KMS-11 (cell line): ENCODE measurements at regions not wholly inside any gene's neighbourhood (a gene's known extent, or its start where the extent isn't known, plus 50 kb on each side); places are given as distances from the start of the nearest gene placed in this dataset.

Experiments used
- H2AFZ ChIP-seq: fragments of 200-600 bp; sonication (generic); 2 replicates; pipeline ENCODE4 v1.6.1; 2016; ENCODE audit warnings: antibody characterized with exemption, mixed run types, low read depth
- H3K27ac ChIP-seq: fragments of 200-600 bp; sonication (generic); 2 replicates; pipeline ENCODE4 v1.6.1; 2016; ENCODE audit warnings: mild to moderate bottlenecking, mixed run types
- H3K27me3 ChIP-seq: fragments of 200-600 bp; sonication (generic); 2 replicates; pipeline ENCODE4 v1.6.1; 2017; ENCODE audit warnings: mild to moderate bottlenecking, low read depth, mixed run types, moderate library complexity; ENCODE audit not compliant: insufficient read depth
- H3K36me3 ChIP-seq: fragments of 200-600 bp; sonication (generic); 2 replicates; pipeline ENCODE4 v1.6.1; 2017; ENCODE audit warnings: mild to moderate bottlenecking, mixed run types; ENCODE audit not compliant: insufficient read depth
- H3K4me1 ChIP-seq: fragments of 200-600 bp; sonication (generic); 2 replicates; pipeline ENCODE4 v1.6.1; 2016; ENCODE audit warnings: mild to moderate bottlenecking, low read depth, mixed run types; ENCODE audit not compliant: poor library complexity, severe bottlenecking
- H3K4me2 ChIP-seq: fragments of 200-600 bp; sonication (generic); 2 replicates; pipeline ENCODE4 v1.7.0; 2016; ENCODE audit warnings: mild to moderate bottlenecking, mixed run types
- H3K4me3 ChIP-seq: fragments of 200-600 bp; sonication (generic); IDR thresholded peaks from 2 replicates; pipeline ENCODE4 v1.6.1; 2017; ENCODE audit warnings: low read depth, low read length, mixed read lengths; ENCODE audit not compliant: insufficient read depth
- H3K79me2 ChIP-seq: fragments of 200-600 bp; sonication (generic); 2 replicates; pipeline ENCODE4 v1.6.1; 2016; ENCODE audit warnings: low read depth, mixed run types; ENCODE audit not compliant: insufficient read depth
- H3K9ac ChIP-seq: fragments of 200-600 bp; sonication (generic); 2 replicates; pipeline ENCODE4 v1.6.1; 2016; ENCODE audit warnings: mild to moderate bottlenecking, mixed run types
- H4K20me1 ChIP-seq: fragments of 200-600 bp; sonication (generic); 2 replicates; pipeline ENCODE4 v1.6.1; 2016; ENCODE audit warnings: mild to moderate bottlenecking, mixed run types; ENCODE audit not compliant: insufficient read depth
- TF ChIP-seq, protein P1 (sequence below): fragments of 200-600 bp; sonication (generic); conservative IDR thresholded peaks from 2 replicates; pipeline ENCODE4 v1.6.1; 2017; ENCODE audit warnings: low read depth, mild to moderate bottlenecking, antibody characterized with exemption, low read length, moderate library complexity, mixed read lengths

DNA sequence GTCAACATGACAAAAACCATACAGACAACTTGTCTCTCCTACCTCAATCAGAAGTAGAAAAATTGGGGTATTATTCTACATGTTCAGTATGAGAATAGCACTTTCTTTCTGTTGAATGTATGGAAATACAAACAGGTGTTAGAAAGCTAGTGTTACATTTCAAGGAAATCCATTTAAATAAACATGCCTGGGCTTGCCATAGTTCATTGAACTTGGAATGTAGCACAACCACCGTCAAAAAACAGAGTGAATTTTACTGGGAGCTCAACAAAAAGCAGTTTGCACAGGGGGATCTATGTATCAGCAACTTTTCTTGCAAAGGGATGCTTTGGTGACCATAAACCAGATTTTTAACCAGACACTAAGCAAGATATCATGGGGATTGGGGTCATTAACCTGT lies 307.9 kb upstream of the SMARCA2 start:
- no peaks in the 10 kb centered on the region for H3K27me3 ChIP-seq
- H3K9ac ChIP-seq: no peak overlapping the region
- TF ChIP-seq, protein P1, sequence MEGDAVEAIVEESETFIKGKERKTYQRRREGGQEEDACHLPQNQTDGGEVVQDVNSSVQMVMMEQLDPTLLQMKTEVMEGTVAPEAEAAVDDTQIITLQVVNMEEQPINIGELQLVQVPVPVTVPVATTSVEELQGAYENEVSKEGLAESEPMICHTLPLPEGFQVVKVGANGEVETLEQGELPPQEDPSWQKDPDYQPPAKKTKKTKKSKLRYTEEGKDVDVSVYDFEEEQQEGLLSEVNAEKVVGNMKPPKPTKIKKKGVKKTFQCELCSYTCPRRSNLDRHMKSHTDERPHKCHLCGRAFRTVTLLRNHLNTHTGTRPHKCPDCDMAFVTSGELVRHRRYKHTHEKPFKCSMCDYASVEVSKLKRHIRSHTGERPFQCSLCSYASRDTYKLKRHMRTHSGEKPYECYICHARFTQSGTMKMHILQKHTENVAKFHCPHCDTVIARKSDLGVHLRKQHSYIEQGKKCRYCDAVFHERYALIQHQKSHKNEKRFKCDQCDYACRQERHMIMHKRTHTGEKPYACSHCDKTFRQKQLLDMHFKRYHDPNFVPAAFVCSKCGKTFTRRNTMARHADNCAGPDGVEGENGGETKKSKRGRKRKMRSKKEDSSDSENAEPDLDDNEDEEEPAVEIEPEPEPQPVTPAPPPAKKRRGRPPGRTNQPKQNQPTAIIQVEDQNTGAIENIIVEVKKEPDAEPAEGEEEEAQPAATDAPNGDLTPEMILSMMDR: no peak
- H2AFZ ChIP-seq: no peak overlapping the region
- H3K4me1 ChIP-seq: no peaks in the 10 kb centered on the region
- no peaks in the 10 kb centered on the region for H3K36me3 ChIP-seq
- no peaks in the 10 kb centered on the region for H3K79me2 ChIP-seq
- no peak overlapping the region for H3K4me2 ChIP-seq
- no peak overlapping the region for H3K27ac ChIP-seq
- H3K4me3 ChIP-seq: no peak overlapping the region
- no peaks in the 10 kb centered on the region for H4K20me1 ChIP-seq

GRCh38 chr9:1708219-1708618 lies 306.9 kb upstream of the SMARCA2 start:
- H3K27ac ChIP-seq: no peak overlapping the region
- H3K9ac ChIP-seq: no peak overlapping the region
- no peak overlapping the region for H2AFZ ChIP-seq
- no peaks in the 10 kb centered on the region for H3K79me2 ChIP-seq
- H4K20me1 ChIP-seq: no peaks in the 10 kb centered on the region
- no peaks in the 10 kb centered on the region for H3K36me3 ChIP-seq
- no peaks in the 10 kb centered on the region for H3K4me1 ChIP-seq
- TF ChIP-seq, protein P1: no peak
- H3K4me3 ChIP-seq: no peak overlapping the region
- no peaks in the 10 kb centered on the region for H3K27me3 ChIP-seq
- no peak overlapping the region for H3K4me2 ChIP-seq

- no peaks in the 10 kb centered on the region for H3K36me3 ChIP-seq
- TF ChIP-seq, protein P1: peak; percentile 51; the same call in 1 of the 2 replicates
- H3K9ac ChIP-seq: no peak overlapping the region
- H3K4me3 ChIP-seq: no peak overlapping the region
- H3K4me2 ChIP-seq: no peak overlapping the region
- H2AFZ ChIP-seq: no peak overlapping the region
- H3K27me3 ChIP-seq: no peaks in the 10 kb centered on the region
- H3K4me1 ChIP-seq: no peaks in the 10 kb centered on the region
- no peaks in the 10 kb centered on the region for H4K20me1 ChIP-seq
- H3K27ac ChIP-seq: no peak overlapping the region
- no peaks in the 10 kb centered on the region for H3K79me2 ChIP-seq
Observed at GRCh38 chr9:1709347-1709746, 305.8 kb upstream of the SMARCA2 start.

GRCh38 chr9:1712861-1713450 lies 302.2 kb upstream of the SMARCA2 start:
- Histone ChIP-seq H2AFZ (no peak overlapping the region), H3K4me3 (no peak overlapping the region), H3K27me3 (no peaks in the 10 kb centered on the region), H3K4me1 (no peaks in the 10 kb centered on the region), H3K27ac (no peak overlapping the region), H3K36me3 (no peaks in the 10 kb centered on the region), H3K4me2 (no peak overlapping the region), H3K79me2 (no peaks in the 10 kb centered on the region), H4K20me1 (no peaks in the 10 kb centered on the region), H3K9ac (no peak overlapping the region)
- TF ChIP-seq, protein P1: no peak
